B cell (primary cell): ENCODE measurements at regions not wholly inside any gene's neighbourhood (a gene's known extent, or its start where the extent isn't known, plus 50 kb on each side); places are given as distances from the start of the nearest gene placed in this dataset.

Experiments used
- ATAC-seq: fragments of 200-7000 bp; cut with Tn5 transposase; one replicate; pipeline ENCODE4 v1.10.0; 2021; ENCODE audit warnings: low read depth, mild to moderate bottlenecking, moderate number of reproducible peaks, moderate library complexity
- CTCF ChIA-PET: fragments of 350-600 bp; sonication (Branson Sonifier 250); formaldehyde crosslinking; loops from one replicate; lab custom pipeline; 2021; ENCODE audit warnings: antibody characterized with exemption, inconsistent platforms; lab: Charles Lee
- POLR2A ChIA-PET: fragments of 350-600 bp; sonication (Branson Sonifier 250); formaldehyde crosslinking; loops from one replicate; lab custom pipeline; 2021; ENCODE audit warnings: antibody characterized with exemption; lab: Charles Lee
- DNase-seq: peaks from one replicate; pipeline ENCODE4 v3.0.0; 2013
- H2AFZ ChIP-seq: 2 replicates; pipeline ENCODE4 v1.6.1; 2012; ENCODE audit warnings: mild to moderate bottlenecking, low read depth, low read length; ENCODE audit not compliant: insufficient read depth, poor library complexity, severe bottlenecking
- H3K27ac ChIP-seq, 2 donors: 1 replicate in 1 of 2; 2 replicates in 1 of 2; pipeline ENCODE4 v1.5.1; 2012 to 2013; ENCODE audit warnings: low read length in 2 of 2, mild to moderate bottlenecking in 2 of 2, moderate library complexity in 1 of 2
- H3K27me3 ChIP-seq, 4 experiments: fragments of 200-600 bp in 1 of 4; sonication (generic) in 1 of 4; replicated peaks in 1 of 4; 1 replicate in 2 of 4; 2 replicates in 2 of 4; pipeline versions ENCODE4 v1.6.1 to v1.7.0; 2013 to 2016; ENCODE audit warnings: low read length in 3 of 4, mild to moderate bottlenecking in 2 of 4, mixed read lengths in 1 of 4, moderate library complexity in 1 of 4; ENCODE audit not compliant: insufficient read depth in 4 of 4, control insufficient read depth in 3 of 4; ENCODE audit errors: control extremely low read depth in 1 of 4
- H3K36me3 ChIP-seq, 2 experiments: replicated peaks in 1 of 2; 1 replicate in 1 of 2; 2 replicates in 1 of 2; pipeline versions ENCODE4 v1.6.1 to v1.7.1; 2013; ENCODE audit warnings: low read length in 1 of 2; ENCODE audit not compliant: insufficient read depth in 2 of 2, control insufficient read depth in 1 of 2; ENCODE audit errors: control extremely low read depth in 1 of 2, extremely low read depth in 1 of 2
- H3K4me1 ChIP-seq, 2 donors: fragments of 200-600 bp in 1 of 2; sonication (generic) in 1 of 2; 1 replicate in 1 of 2; 2 replicates in 1 of 2; pipeline versions ENCODE4 v1.5.1 to v1.6.1; 2013 to 2017; ENCODE audit warnings: low read length in 2 of 2; ENCODE audit not compliant: control insufficient read depth in 2 of 2, insufficient read depth in 2 of 2
- H3K4me2 ChIP-seq: replicated peaks from 2 replicates; pipeline ENCODE3; 2012; ENCODE audit warnings: mild to moderate bottlenecking, low read depth, low read length; ENCODE audit not compliant: poor library complexity, severe bottlenecking
- H3K4me3 ChIP-seq, 5 experiments: fragments of 200-600 bp in 1 of 5; sonication (generic) in 1 of 5; 1 replicate in 3 of 5; 2 replicates in 2 of 5; pipeline versions ENCODE4 v1.5.1 to v1.7.0; 2011 to 2016; ENCODE audit warnings: low read length in 4 of 5, mild to moderate bottlenecking in 4 of 5, low read depth in 2 of 5, control low read depth in 1 of 5, moderate library complexity in 1 of 5; ENCODE audit not compliant: insufficient read depth in 1 of 5; ENCODE audit errors: control extremely low read depth in 1 of 5, extremely low read depth in 1 of 5
- H3K79me2 ChIP-seq: fragments of 200-600 bp; sonication (generic); one replicate; pipeline ENCODE4 v1.6.0; 2016; ENCODE audit warnings: low read length; ENCODE audit not compliant: control insufficient read depth, insufficient read depth
- H3K9ac ChIP-seq: fragments of 200-600 bp; sonication (generic); 2 replicates; pipeline ENCODE4 v1.6.1; 2017; ENCODE audit warnings: mild to moderate bottlenecking, low read length, moderate library complexity
- H3K9me3 ChIP-seq, 3 donors: one replicate each; pipeline versions ENCODE4 v1.6.1 to v1.7.1; 2013; ENCODE audit warnings: low read length in 2 of 3; ENCODE audit not compliant: control insufficient read depth in 2 of 3, insufficient read depth in 1 of 3; ENCODE audit errors: control extremely low read depth in 1 of 3
- H4K20me1 ChIP-seq: 2 replicates; pipeline ENCODE4 v1.6.0; 2012; ENCODE audit warnings: mild to moderate bottlenecking, low read length; ENCODE audit not compliant: insufficient read depth, control insufficient read depth, poor library complexity, severe bottlenecking
- H3K27ac Mint-ChIP-seq: one replicate; pipeline ENCODE4 v1.8.0; 2021; ENCODE audit warnings: mixed read lengths
- H3K27me3 Mint-ChIP-seq: one replicate; pipeline ENCODE4 v1.8.0; 2021; ENCODE audit warnings: mixed read lengths
- H3K4me1 Mint-ChIP-seq: one replicate; pipeline ENCODE4 v1.8.0; 2021; ENCODE audit warnings: mixed read lengths
- H3K4me3 Mint-ChIP-seq: one replicate; pipeline ENCODE4 v1.8.0; 2021; ENCODE audit warnings: mixed read lengths
- H3K9me3 Mint-ChIP-seq: one replicate; pipeline ENCODE4 v1.8.0; 2022; ENCODE audit warnings: mixed read lengths; ENCODE audit not compliant: insufficient read depth
- EZH2 ChIP-seq: IDR thresholded peaks from 2 replicates; pipeline ENCODE4 v1.6.1; 2012; ENCODE audit warnings: borderline replicate concordance, low read depth, mild to moderate bottlenecking, moderate library complexity, low read length; ENCODE audit not compliant: insufficient read depth, poor library complexity, severe bottlenecking
- WGBS: methylation state at CpG from one replicate; pipeline ENCODE4 v1.1.5; 2013; ENCODE audit warnings: missing lambda C conversion rate; ENCODE audit not compliant: insufficient coverage; 5-methylcytosine and 5-hydroxymethylcytosine counted together
- intact Hi-C: fragments of 100-400 bp; cut with micrococcal nuclease; formaldehyde crosslinking; loops from one replicate; pipeline ENCODE4 v1.10.0; 2022
- TF ChIP-seq, protein P1 (sequence below): fragments of 200-600 bp; IDR thresholded peaks from one replicate; pipeline ENCODE4 v1.8.0; 2022; ENCODE audit warnings: antibody characterized with exemption, mild to moderate bottlenecking

DNA sequence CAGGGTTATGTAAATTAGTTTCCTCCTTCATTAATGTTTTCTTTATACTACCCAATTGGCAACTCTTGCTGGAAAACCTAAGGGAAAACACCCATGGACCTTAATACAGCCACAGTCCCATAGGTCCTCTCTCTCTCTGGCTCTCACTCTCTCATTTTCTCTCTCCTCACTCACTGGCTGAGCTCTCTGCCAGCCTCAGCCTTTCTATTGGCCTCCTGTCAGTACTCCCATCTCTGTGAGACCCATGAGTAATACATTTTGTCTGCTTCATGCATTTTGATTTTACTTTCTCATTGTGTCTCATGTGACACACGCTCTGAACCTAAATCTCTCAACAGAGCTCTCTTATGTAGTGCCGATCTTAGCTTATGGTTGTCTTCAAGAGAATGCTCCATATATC lies 907.5 kb downstream of the C6orf118 start:
- no peaks in the 10 kb centered on the region for H3K9me3 Mint-ChIP-seq
- H3K27ac Mint-ChIP-seq, result no peak overlapping the region
- WGBS, result no CpG with 5 or more reads among the region's 2 CpGs
- intact Hi-C loops, result no loop called here
- no peaks in the 10 kb centered on the region for H3K27me3 Mint-ChIP-seq
- ChIA-PET CTCF (no interaction called here), POLR2A (no interaction called here)
- Histone ChIP-seq H3K4me2 (no peak overlapping the region), H2AFZ (no peak overlapping the region), H3K9ac (no peak overlapping the region), H3K4me1 (no peaks in the 10 kb centered on the region), H3K36me3 (no peaks in the 10 kb centered on the region), H3K27me3 (no peaks in the 10 kb centered on the region), H4K20me1 (no peaks in the 10 kb centered on the region), H3K4me3 (no peak overlapping the region), H3K27ac (no peak overlapping the region), H3K9me3 (no peaks in the 10 kb centered on the region), H3K79me2 (no peaks in the 10 kb centered on the region)
- no peaks in the 10 kb centered on the region for H3K4me1 Mint-ChIP-seq
- TF ChIP-seq, protein P1, sequence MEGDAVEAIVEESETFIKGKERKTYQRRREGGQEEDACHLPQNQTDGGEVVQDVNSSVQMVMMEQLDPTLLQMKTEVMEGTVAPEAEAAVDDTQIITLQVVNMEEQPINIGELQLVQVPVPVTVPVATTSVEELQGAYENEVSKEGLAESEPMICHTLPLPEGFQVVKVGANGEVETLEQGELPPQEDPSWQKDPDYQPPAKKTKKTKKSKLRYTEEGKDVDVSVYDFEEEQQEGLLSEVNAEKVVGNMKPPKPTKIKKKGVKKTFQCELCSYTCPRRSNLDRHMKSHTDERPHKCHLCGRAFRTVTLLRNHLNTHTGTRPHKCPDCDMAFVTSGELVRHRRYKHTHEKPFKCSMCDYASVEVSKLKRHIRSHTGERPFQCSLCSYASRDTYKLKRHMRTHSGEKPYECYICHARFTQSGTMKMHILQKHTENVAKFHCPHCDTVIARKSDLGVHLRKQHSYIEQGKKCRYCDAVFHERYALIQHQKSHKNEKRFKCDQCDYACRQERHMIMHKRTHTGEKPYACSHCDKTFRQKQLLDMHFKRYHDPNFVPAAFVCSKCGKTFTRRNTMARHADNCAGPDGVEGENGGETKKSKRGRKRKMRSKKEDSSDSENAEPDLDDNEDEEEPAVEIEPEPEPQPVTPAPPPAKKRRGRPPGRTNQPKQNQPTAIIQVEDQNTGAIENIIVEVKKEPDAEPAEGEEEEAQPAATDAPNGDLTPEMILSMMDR, result no peak
- no peak for TF ChIP-seq EZH2
- no peak overlapping the region for H3K4me3 Mint-ChIP-seq
- no peak for ATAC-seq
- no peak for DNase-seq

DNA sequence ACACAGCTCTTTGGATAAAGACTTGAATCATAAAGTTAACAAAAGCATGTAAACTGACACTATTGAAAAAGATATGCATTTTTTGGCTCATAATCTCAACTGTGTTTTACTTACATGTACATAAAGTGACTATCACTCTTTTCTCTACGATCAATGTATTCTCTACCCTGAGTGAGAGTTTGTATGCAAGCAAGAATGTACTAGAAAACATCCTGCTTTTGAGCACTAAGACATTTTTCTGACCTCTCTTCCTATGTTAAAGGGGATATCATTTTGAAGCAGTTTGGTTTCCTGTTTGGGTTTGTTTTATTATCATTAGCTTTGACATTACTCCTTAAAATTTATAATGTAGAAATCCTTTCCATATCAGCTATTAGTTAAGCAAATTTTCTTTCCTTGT lies 910.8 kb downstream of the C6orf118 start:
- WGBS, result no CpG with 5 or more reads among the region's 1 CpG
- H3K4me3 ChIP-seq, result no peak overlapping the region
- peaks cover 0 to 4% (median 0%) of the 10 kb centered on the region in 3 donors for H3K9me3 ChIP-seq
- Mint-ChIP-seq H3K27me3 (no peaks in the 10 kb centered on the region), H3K4me1 (no peaks in the 10 kb centered on the region), H3K4me3 (no peak overlapping the region), H3K9me3 (no peaks in the 10 kb centered on the region), H3K27ac (no peak overlapping the region)
- H2AFZ ChIP-seq, result no peak overlapping the region
- no peak overlapping the region for H3K9ac ChIP-seq
- no peak overlapping the region for H3K4me2 ChIP-seq
- H3K27me3 ChIP-seq, result no peaks in the 10 kb centered on the region
- DNase-seq (no peak), ATAC-seq (no peak)
- no peak overlapping the region for H3K27ac ChIP-seq
- TF ChIP-seq EZH2, result no peak
- TF ChIP-seq, protein P1, result no peak
- ChIA-PET CTCF (no interaction called here), POLR2A (no interaction called here)
- H3K79me2 ChIP-seq, result no peaks in the 10 kb centered on the region
- no peaks in the 10 kb centered on the region for H4K20me1 ChIP-seq
- intact Hi-C loops, result no loop called here
- H3K36me3 ChIP-seq, result no peaks in the 10 kb centered on the region
- no peaks in the 10 kb centered on the region for H3K4me1 ChIP-seq
